ENCODE measurements at regions not wholly inside any gene's neighbourhood (a gene's known extent, or its start where the extent isn't known, plus 50 kb on each side); places are given as distances from the start of the nearest gene placed in this dataset.

- TF ChIP-seq ZFP30 (CRISPR knock-in tag; IDR thresholded peaks at IDR 0.05) = no peak
- no peak for TF ChIP-seq SNAI2 (CRISPR knock-in tag; IDR thresholded peaks at IDR 0.05)
- TF ChIP-seq TCF4 (CRISPR knock-in tag; IDR thresholded peaks at IDR 0.05; ENCODE audit: borderline replicate concordance) = no peak
- TF ChIP-seq PPARA (CRISPR knock-in tag; IDR thresholded peaks at IDR 0.05; ENCODE audit: borderline replicate concordance) = no peak
- no peak for ATAC-seq
Measured at GRCh38 chr3:153042088-153042487, 119.9 kb upstream of the RAP2B start.

DNA sequence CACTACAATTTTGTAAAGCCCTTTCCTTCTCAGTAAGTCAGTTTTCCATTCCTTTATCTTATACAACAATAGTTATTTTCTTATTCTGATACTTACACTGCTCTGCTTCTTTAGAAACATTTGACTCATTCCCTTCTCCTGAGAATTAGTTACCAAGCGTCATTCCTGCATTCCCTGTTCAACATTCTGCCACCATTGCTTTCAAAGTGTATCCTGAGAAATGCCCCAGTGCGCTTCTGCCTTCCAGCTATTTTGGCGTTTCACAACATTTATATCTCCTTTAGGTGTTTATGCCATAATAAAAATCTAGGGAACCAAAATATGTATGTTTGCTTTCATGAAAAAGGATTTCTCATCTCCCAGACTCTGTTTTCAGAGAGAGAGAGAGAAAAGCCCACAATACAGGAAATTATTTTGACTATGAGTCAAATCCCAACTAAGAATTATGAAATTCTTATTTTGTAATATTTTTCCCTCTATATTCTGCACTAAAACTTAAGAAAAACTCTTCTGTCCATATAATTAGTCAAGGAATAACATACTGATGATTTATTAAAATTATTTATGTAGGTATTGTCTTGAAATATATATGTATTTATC lies 118.2 kb upstream of the RAP2B start:
- ATAC-seq = peak; percentile 36; the same call in 2 of the 3 replicates
- TF ChIP-seq CSRNP3 (CRISPR knock-in tag; IDR thresholded peaks at IDR 0.05) (no peak), PPARA (CRISPR knock-in tag; IDR thresholded peaks at IDR 0.05; ENCODE audit: borderline replicate concordance) (no peak), ISL1 (CRISPR knock-in tag; IDR thresholded peaks at IDR 0.05) (no peak), TSHZ2 (CRISPR knock-in tag; IDR thresholded peaks at IDR 0.05) (no peak), ZFP3 (CRISPR knock-in tag; IDR thresholded peaks at IDR 0.05) (no peak), OSR1 (CRISPR knock-in tag; IDR thresholded peaks at IDR 0.05) (no peak), POU6F1 (CRISPR knock-in tag; IDR thresholded peaks at IDR 0.05; ENCODE audit: borderline replicate concordance, low read depth) (no peak), GLIS3 (CRISPR knock-in tag; IDR thresholded peaks at IDR 0.05) (no peak), ZC3H10 (CRISPR knock-in tag; IDR thresholded peaks at IDR 0.05) (no peak), ZFP30 (CRISPR knock-in tag; IDR thresholded peaks at IDR 0.05) (no peak), ZNF565 (CRISPR knock-in tag; conservative IDR thresholded peaks at IDR 0.05; ENCODE audit: low read depth) (no peak), ZNF8 (CRISPR knock-in tag; IDR thresholded peaks at IDR 0.05) (no peak), ESRRG (CRISPR knock-in tag; IDR thresholded peaks at IDR 0.05) (no peak), TCF4 (CRISPR knock-in tag; IDR thresholded peaks at IDR 0.05; ENCODE audit: borderline replicate concordance) (no peak), ARNTL (CRISPR knock-in tag; IDR thresholded peaks at IDR 0.05; ENCODE audit: borderline replicate concordance, low read depth) (no peak), ZNF70 (CRISPR knock-in tag; IDR thresholded peaks at IDR 0.05) (no peak)

GRCh38 chr3:153045150-153045549 lies 116.9 kb upstream of the RAP2B start:
- no peak for ATAC-seq
- TF ChIP-seq BACH2 (CRISPR knock-in tag; IDR thresholded peaks at IDR 0.05; ENCODE audit: borderline replicate concordance) = no peak
- TF ChIP-seq, protein P1, sequence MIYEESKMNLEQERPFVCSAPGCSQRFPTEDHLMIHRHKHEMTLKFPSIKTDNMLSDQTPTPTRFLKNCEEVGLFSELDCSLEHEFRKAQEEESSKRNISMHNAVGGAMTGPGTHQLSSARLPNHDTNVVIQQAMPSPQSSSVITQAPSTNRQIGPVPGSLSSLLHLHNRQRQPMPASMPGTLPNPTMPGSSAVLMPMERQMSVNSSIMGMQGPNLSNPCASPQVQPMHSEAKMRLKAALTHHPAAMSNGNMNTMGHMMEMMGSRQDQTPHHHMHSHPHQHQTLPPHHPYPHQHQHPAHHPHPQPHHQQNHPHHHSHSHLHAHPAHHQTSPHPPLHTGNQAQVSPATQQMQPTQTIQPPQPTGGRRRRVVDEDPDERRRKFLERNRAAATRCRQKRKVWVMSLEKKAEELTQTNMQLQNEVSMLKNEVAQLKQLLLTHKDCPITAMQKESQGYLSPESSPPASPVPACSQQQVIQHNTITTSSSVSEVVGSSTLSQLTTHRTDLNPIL (CRISPR knock-in tag; IDR thresholded peaks at IDR 0.05; ENCODE audit: low read depth) = no peak
- no peak for TF ChIP-seq PATZ1 (CRISPR knock-in tag; IDR thresholded peaks at IDR 0.05; ENCODE audit: borderline replicate concordance)

DNA sequence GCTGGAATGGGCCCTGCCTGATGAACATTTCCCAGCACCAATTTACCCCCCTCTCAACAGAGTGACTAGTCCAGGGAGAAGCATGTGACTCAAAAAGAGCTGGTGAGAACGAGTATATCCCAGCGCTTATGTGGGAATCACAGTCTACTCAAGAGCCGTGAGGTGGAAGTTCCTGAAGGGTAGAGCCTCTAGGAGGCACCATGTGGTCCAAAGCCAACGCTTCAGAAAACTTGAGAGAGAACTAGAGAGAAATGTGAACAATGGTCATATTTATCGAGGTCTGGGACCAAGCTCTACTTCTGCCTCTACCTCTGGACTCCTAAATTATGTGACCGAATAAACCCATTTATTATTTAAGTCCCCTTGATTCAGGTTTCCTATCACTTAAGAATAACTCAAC lies 111.0 kb upstream of the RAP2B start:
- no peak for ATAC-seq
- TF ChIP-seq PPARA (CRISPR knock-in tag; IDR thresholded peaks at IDR 0.05; ENCODE audit: borderline replicate concordance) (no peak), ZFP30 (CRISPR knock-in tag; IDR thresholded peaks at IDR 0.05) (no peak), ZNF8 (CRISPR knock-in tag; IDR thresholded peaks at IDR 0.05) (no peak), ZFP3 (CRISPR knock-in tag; IDR thresholded peaks at IDR 0.05) (no peak), OSR1 (CRISPR knock-in tag; IDR thresholded peaks at IDR 0.05) (no peak)
